ENCODE measurements at regions not wholly inside any gene's neighbourhood (a gene's known extent, or its start where the extent isn't known, plus 50 kb on each side); places are given as distances from the start of the nearest gene placed in this dataset.

DNA sequence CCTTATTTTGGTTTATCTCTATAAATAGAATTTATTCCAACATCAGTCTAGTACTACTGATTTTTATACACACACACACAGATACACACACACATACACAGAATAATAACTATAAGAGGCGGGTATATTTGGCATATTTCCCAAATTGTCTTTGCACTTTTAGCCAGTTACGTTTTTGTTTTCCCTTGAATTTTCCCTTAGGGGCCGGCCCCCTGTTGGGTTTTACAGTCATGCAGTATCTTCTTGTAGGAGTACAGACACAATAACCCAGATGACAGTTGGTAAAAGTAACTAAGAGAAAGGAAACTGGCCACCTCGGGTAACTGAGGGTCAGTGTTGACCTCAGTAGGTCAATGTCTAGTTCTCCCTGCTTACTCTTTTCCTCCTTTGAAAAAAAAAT, 50.9 kb downstream of the DISP1 start:
- H3K27me3 ChIP-seq, result no peaks in the 10 kb centered on the region
- no peaks in the 10 kb centered on the region for H3K9me3 ChIP-seq
- 69% methylated on average over 4 of the region's 4 CpGs for WGBS (ENCODE audit: insufficient coverage, low coverage, low lambda C conversion rate, missing lambda C conversion rate)
- ATAC-seq (no peak), DNase-seq (no peak)
- H3K4me1 ChIP-seq, result no peaks in the 10 kb centered on the region
- no peak overlapping the region for H3K4me3 ChIP-seq
- intact Hi-C loops (cut with DNase I), result no loop called here
- H3K27ac ChIP-seq, result no peak overlapping the region
- no peak for TF ChIP-seq POLR2A (IDR thresholded peaks at IDR 0.05)
- TF ChIP-seq, protein P1, sequence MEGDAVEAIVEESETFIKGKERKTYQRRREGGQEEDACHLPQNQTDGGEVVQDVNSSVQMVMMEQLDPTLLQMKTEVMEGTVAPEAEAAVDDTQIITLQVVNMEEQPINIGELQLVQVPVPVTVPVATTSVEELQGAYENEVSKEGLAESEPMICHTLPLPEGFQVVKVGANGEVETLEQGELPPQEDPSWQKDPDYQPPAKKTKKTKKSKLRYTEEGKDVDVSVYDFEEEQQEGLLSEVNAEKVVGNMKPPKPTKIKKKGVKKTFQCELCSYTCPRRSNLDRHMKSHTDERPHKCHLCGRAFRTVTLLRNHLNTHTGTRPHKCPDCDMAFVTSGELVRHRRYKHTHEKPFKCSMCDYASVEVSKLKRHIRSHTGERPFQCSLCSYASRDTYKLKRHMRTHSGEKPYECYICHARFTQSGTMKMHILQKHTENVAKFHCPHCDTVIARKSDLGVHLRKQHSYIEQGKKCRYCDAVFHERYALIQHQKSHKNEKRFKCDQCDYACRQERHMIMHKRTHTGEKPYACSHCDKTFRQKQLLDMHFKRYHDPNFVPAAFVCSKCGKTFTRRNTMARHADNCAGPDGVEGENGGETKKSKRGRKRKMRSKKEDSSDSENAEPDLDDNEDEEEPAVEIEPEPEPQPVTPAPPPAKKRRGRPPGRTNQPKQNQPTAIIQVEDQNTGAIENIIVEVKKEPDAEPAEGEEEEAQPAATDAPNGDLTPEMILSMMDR (IDR thresholded peaks at IDR 0.05), result no peak
- H3K36me3 ChIP-seq, result no peaks in the 10 kb centered on the region

DNA sequence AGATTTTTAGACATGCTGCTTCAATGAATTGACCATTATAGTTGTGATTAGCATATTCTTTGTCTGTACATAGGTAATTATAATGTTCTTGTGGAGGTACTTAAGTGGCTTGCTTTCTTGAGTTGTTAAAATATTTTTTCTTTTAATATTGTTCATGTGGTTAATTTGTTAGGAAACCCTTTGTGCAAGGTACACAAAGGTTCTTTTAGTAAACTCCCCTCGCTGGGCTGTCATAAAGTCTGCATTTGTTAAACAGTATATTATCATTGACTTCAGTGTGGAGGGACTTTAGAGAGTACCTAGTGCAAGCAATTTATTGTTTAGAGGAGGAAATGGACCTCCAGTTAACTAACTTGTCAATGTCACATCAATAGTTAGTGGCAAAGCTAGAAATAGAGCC, 52.5 kb downstream of the DISP1 start:
- intact Hi-C loops (cut with DNase I), result no loop called here
- Histone ChIP-seq H3K27me3 (no peaks in the 10 kb centered on the region), H3K9me3 (no peaks in the 10 kb centered on the region), H3K27ac (no peak overlapping the region), H3K4me1 (no peaks in the 10 kb centered on the region), H3K4me3 (no peak overlapping the region), H3K36me3 (no peaks in the 10 kb centered on the region)
- ATAC-seq (no peak), DNase-seq (no peak)
- WGBS (ENCODE audit: insufficient coverage, low coverage, low lambda C conversion rate, missing lambda C conversion rate), result 73% methylated on average over 1 of the region's 1 CpG
- TF ChIP-seq, protein P1 (IDR thresholded peaks at IDR 0.05), result no peak
- TF ChIP-seq POLR2A (IDR thresholded peaks at IDR 0.05), result no peak

DNA sequence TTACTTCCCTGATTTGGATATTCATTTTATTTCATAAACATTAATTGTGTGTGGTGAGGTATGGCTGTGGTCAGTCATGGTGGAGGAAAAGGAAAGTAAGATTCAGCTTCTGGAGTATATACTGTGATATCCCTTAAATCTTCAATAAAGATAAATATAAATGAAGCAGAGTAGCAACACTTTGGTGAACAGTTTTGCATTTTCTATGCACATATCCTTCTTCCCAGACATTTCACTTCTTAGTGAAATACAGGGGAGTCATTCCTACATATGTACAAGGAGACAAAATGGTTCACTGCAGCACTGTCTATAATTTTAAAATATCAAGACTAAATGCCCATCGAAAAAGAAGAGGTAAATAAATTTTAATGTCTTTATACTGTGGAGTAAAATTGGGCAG, 61.3 kb downstream of the DISP1 start:
- ATAC-seq (no peak), DNase-seq (no peak)
- intact Hi-C loops (cut with DNase I), result no loop called here
- no peak for TF ChIP-seq POLR2A (IDR thresholded peaks at IDR 0.05)
- TF ChIP-seq, protein P1 (IDR thresholded peaks at IDR 0.05), result no peak
- 92% methylated on average over 1 of the region's 1 CpG for WGBS (ENCODE audit: insufficient coverage, low coverage, low lambda C conversion rate, missing lambda C conversion rate)
- Histone ChIP-seq H3K36me3 (no peaks in the 10 kb centered on the region), H3K27ac (no peak overlapping the region), H3K27me3 (no peaks in the 10 kb centered on the region), H3K9me3 (no peaks in the 10 kb centered on the region), H3K4me3 (no peak overlapping the region), H3K4me1 (no peaks in the 10 kb centered on the region)

DNA sequence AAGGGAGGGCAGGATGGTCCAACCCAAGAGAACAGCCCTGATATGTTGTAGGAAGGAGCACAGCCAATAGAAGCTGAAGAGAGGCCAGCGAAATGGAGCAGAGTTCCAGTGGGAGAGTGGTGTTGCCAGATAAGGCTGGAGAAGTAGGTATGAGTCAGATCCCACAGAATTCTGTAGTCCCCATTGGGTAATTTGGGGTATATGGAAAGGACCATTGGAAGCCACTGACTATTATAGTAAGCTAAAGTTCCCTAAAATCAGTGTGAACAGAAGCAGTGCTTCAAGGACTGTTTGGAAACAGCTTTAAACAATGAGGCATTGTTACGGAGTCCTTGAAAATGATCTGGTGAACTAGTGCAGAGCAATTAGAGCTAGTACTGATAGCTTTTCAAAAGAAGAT, 63.0 kb downstream of the DISP1 start:
- H3K27me3 ChIP-seq, result no peaks in the 10 kb centered on the region
- no peaks in the 10 kb centered on the region for H3K9me3 ChIP-seq
- no peaks in the 10 kb centered on the region for H3K36me3 ChIP-seq
- intact Hi-C loops (cut with DNase I), result no loop called here
- no peak for DNase-seq
- 100% methylated on average over 2 of the region's 2 CpGs for WGBS (ENCODE audit: insufficient coverage, low coverage, low lambda C conversion rate, missing lambda C conversion rate)
- H3K27ac ChIP-seq, result no peak overlapping the region
- TF ChIP-seq POLR2A (IDR thresholded peaks at IDR 0.05), result no peak
- TF ChIP-seq, protein P1 (IDR thresholded peaks at IDR 0.05), result no peak
- no peaks in the 10 kb centered on the region for H3K4me1 ChIP-seq
- H3K4me3 ChIP-seq, result no peak overlapping the region
- no peak for ATAC-seq

DNA sequence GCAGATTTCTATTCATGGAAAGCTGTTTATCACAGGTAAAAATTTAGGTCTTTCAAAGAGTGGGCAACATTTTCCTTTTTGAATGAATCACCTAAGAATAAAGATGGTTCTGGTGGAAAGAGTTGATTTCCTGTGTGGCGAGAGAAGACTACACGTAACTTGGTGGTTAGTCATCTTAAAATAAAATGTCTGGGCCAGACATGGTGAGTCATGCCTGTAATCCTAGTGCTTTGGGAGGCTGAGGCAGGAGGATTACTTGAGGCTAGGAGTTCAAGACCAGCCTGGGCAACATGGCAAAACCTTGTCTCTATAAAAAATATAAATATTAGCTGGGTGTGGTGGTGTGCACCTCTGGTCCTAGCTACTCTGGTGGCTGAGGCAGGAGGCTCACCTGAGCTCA, 65.7 kb downstream of the DISP1 start:
- H3K4me3 ChIP-seq, result no peak overlapping the region
- intact Hi-C loops (cut with DNase I), result no loop called here
- TF ChIP-seq, protein P1 (IDR thresholded peaks at IDR 0.05), result no peak
- TF ChIP-seq POLR2A (IDR thresholded peaks at IDR 0.05), result no peak
- H3K4me1 ChIP-seq, result no peaks in the 10 kb centered on the region
- no peaks in the 10 kb centered on the region for H3K9me3 ChIP-seq
- DNase-seq, result no peak
- WGBS (ENCODE audit: insufficient coverage, low coverage, low lambda C conversion rate, missing lambda C conversion rate), result 65% methylated on average over 2 of the region's 2 CpGs
- ATAC-seq, result no peak
- no peak overlapping the region for H3K27ac ChIP-seq
- H3K36me3 ChIP-seq, result no peaks in the 10 kb centered on the region
- H3K27me3 ChIP-seq, result no peaks in the 10 kb centered on the region

Measured in right lobe of liver (tissue), 6 donors.